ENCODE measurements at regions not wholly inside any gene's neighbourhood (a gene's known extent, or its start where the extent isn't known, plus 50 kb on each side); places are given as distances from the start of the nearest gene placed in this dataset.

GRCh38 chr5:2353871-2354440, 397.5 kb downstream of the IRX2 start:
- Histone ChIP-seq H3K27ac (ENCODE audit: low read length) (no peak overlapping the region), H3F3A (ENCODE audit: insufficient read depth, low read length, poor library complexity, severe bottlenecking) (no peaks in the 10 kb centered on the region), H3K4me3 (ENCODE audit: low read length) (no peak overlapping the region), H3K36me3 (ENCODE audit: insufficient read depth, low read length) (no peaks in the 10 kb centered on the region), H3K27me3 (ENCODE audit: insufficient read depth, low read depth, low read length) (no peaks in the 10 kb centered on the region), H4K20me1 (ENCODE audit: insufficient read depth) (no peaks in the 10 kb centered on the region), H3K79me2 (replicated peaks; ENCODE audit: insufficient read depth, low read length) (no peaks in the 10 kb centered on the region), H3K9me3 (ENCODE audit: low read length) (no peaks in the 10 kb centered on the region), H3K9ac (ENCODE audit: low read length) (no peak overlapping the region), H3K9me2 (ENCODE audit: insufficient read depth, low read length) (no peaks in the 10 kb centered on the region), H2AFZ (ENCODE audit: low read depth, low read length) (no peak overlapping the region), H3K4me2 (ENCODE audit: low read length) (no peak overlapping the region)
- TF ChIP-seq RAD21 (conservative IDR thresholded peaks at IDR 0.05) (no peak), REST (IDR thresholded peaks at IDR 0.05; ENCODE audit: borderline replicate concordance) (no peak), EP300 (conservative IDR thresholded peaks at IDR 0.05; ENCODE audit: poor library complexity, severe bottlenecking) (no peak), EZH2 (IDR thresholded peaks at IDR 0.05; ENCODE audit: borderline replicate concordance, insufficient read depth, low read length, poor library complexity, severe bottlenecking) (no peak), SMC3 (conservative IDR thresholded peaks at IDR 0.05; ENCODE audit: poor library complexity) (no peak), POLR2AphosphoS5 (IDR thresholded peaks at IDR 0.05) (no peak), TAF1 (IDR thresholded peaks at IDR 0.05; ENCODE audit: low read depth) (no peak), MXI1 (conservative IDR thresholded peaks at IDR 0.05; ENCODE audit: poor library complexity, severe bottlenecking) (no peak)
- TF ChIP-seq, protein P1, sequence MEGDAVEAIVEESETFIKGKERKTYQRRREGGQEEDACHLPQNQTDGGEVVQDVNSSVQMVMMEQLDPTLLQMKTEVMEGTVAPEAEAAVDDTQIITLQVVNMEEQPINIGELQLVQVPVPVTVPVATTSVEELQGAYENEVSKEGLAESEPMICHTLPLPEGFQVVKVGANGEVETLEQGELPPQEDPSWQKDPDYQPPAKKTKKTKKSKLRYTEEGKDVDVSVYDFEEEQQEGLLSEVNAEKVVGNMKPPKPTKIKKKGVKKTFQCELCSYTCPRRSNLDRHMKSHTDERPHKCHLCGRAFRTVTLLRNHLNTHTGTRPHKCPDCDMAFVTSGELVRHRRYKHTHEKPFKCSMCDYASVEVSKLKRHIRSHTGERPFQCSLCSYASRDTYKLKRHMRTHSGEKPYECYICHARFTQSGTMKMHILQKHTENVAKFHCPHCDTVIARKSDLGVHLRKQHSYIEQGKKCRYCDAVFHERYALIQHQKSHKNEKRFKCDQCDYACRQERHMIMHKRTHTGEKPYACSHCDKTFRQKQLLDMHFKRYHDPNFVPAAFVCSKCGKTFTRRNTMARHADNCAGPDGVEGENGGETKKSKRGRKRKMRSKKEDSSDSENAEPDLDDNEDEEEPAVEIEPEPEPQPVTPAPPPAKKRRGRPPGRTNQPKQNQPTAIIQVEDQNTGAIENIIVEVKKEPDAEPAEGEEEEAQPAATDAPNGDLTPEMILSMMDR (IDR thresholded peaks at IDR 0.05; ENCODE audit: poor library complexity, severe bottlenecking), result no peak

- H4K20me1 ChIP-seq (ENCODE audit: insufficient read depth), result no peaks in the 10 kb centered on the region
- no peaks in the 10 kb centered on the region for H3K36me3 ChIP-seq (ENCODE audit: insufficient read depth, low read length)
- H3K4me2 ChIP-seq (ENCODE audit: low read length), result no peak overlapping the region
- no peaks in the 10 kb centered on the region for H3K27me3 ChIP-seq (ENCODE audit: insufficient read depth, low read depth, low read length)
- no peak for TF ChIP-seq TAF1 (IDR thresholded peaks at IDR 0.05; ENCODE audit: low read depth)
- TF ChIP-seq, protein P1 (IDR thresholded peaks at IDR 0.05; ENCODE audit: poor library complexity, severe bottlenecking), result no peak
- no peak for TF ChIP-seq MXI1 (conservative IDR thresholded peaks at IDR 0.05; ENCODE audit: poor library complexity, severe bottlenecking)
- TF ChIP-seq POLR2AphosphoS5 (IDR thresholded peaks at IDR 0.05), result no peak
- no peak for TF ChIP-seq REST (IDR thresholded peaks at IDR 0.05; ENCODE audit: borderline replicate concordance)
- TF ChIP-seq RAD21 (conservative IDR thresholded peaks at IDR 0.05), result no peak
- no peak for TF ChIP-seq EZH2 (IDR thresholded peaks at IDR 0.05; ENCODE audit: borderline replicate concordance, insufficient read depth, low read length, poor library complexity, severe bottlenecking)
- no peak for TF ChIP-seq EP300 (conservative IDR thresholded peaks at IDR 0.05; ENCODE audit: poor library complexity, severe bottlenecking)
- no peak overlapping the region for H3K4me3 ChIP-seq (ENCODE audit: low read length)
- H3K79me2 ChIP-seq (replicated peaks; ENCODE audit: insufficient read depth, low read length), result no peaks in the 10 kb centered on the region
- H3K9me2 ChIP-seq (ENCODE audit: insufficient read depth, low read length), result no peaks in the 10 kb centered on the region
- no peak overlapping the region for H2AFZ ChIP-seq (ENCODE audit: low read depth, low read length)
- H3K27ac ChIP-seq (ENCODE audit: low read length), result no peak overlapping the region
- no peaks in the 10 kb centered on the region for H3F3A ChIP-seq (ENCODE audit: insufficient read depth, low read length, poor library complexity, severe bottlenecking)
- H3K9me3 ChIP-seq (ENCODE audit: low read length), result no peaks in the 10 kb centered on the region
- no peak overlapping the region for H3K9ac ChIP-seq (ENCODE audit: low read length)
These were observed 398.3 kb downstream of the IRX2 start for GRCh38 chr5:2353211-2353610.

Data from neural cell (in vitro differentiated cells).